HepG2 (cell line): ENCODE measurements at regions not wholly inside any gene's neighbourhood (a gene's known extent, or its start where the extent isn't known, plus 50 kb on each side); places are given as distances from the start of the nearest gene placed in this dataset.
A peak's percentile ranks its signal among the peaks of the same experiment; 100 is the strongest.

Experiments used
- DBP ChIP-seq: sonication (generic); formaldehyde crosslinking; IDR thresholded peaks from 2 replicates; pipeline ENCODE4 v1.4.0; 2020; ENCODE audit warnings: missing genetic modification reagents; ENCODE audit errors: not compliant biosample characterization
- DMAP1 ChIP-seq: IDR thresholded peaks from 2 replicates; pipeline ENCODE4 v1.6.1; 2016
- FOSL2 ChIP-seq: sonication (generic); formaldehyde crosslinking; IDR thresholded peaks from 2 replicates; pipeline ENCODE4 v1.4.0; 2020; ENCODE audit warnings: missing genetic modification reagents
- HNRNPL ChIP-seq: fragments of 200-400 bp; formaldehyde crosslinking; IDR thresholded peaks from 2 replicates; pipeline ENCODE4 v1.6.1; 2017; ENCODE audit warnings: mild to moderate bottlenecking, low read depth, low read length
- KDM4B ChIP-seq: sonication (generic); formaldehyde crosslinking; IDR thresholded peaks from 2 replicates; pipeline ENCODE4 v1.4.0; 2020; ENCODE audit warnings: missing genetic modification reagents
- MAFF ChIP-seq: IDR thresholded peaks from 2 replicates; pipeline ENCODE4 v1.6.1; 2011; ENCODE audit warnings: low read depth, low read length, improper control_type of control experiment
- MED13 ChIP-seq: sonication (generic); formaldehyde crosslinking; IDR thresholded peaks from 2 replicates; pipeline ENCODE4 v1.5.0; 2020; ENCODE audit warnings: missing genetic modification reagents
- MYC ChIP-seq: sonication (generic); formaldehyde crosslinking; IDR thresholded peaks from 2 replicates; pipeline ENCODE4 v1.9.0; 2021; ENCODE audit warnings: missing genetic modification reagents, borderline replicate concordance
- NFAT5 ChIP-seq: sonication (generic); formaldehyde crosslinking; IDR thresholded peaks from 2 replicates; pipeline ENCODE4 v1.4.0; 2020; ENCODE audit warnings: missing genetic modification reagents
- SALL1 ChIP-seq: sonication (generic); formaldehyde crosslinking; IDR thresholded peaks from 2 replicates; pipeline ENCODE4 v1.8.0; 2022; ENCODE audit warnings: mild to moderate bottlenecking, missing genetic modification reagents
- SNAPC2 ChIP-seq: sonication (generic); formaldehyde crosslinking; IDR thresholded peaks from 2 replicates; pipeline ENCODE4 v1.8.1; 2022; ENCODE audit warnings: mild to moderate bottlenecking, missing genetic modification reagents
- SPEN ChIP-seq: sonication (generic); formaldehyde crosslinking; IDR thresholded peaks from 2 replicates; pipeline ENCODE4 v1.5.1; 2020; ENCODE audit warnings: low read depth, mild to moderate bottlenecking, missing genetic modification reagents
- YEATS2 ChIP-seq: sonication (generic); formaldehyde crosslinking; IDR thresholded peaks from 2 replicates; pipeline ENCODE4 v1.4.0; 2020; ENCODE audit warnings: missing genetic modification reagents, borderline replicate concordance
- ZBTB42 ChIP-seq: sonication (generic); formaldehyde crosslinking; IDR thresholded peaks from 2 replicates; pipeline ENCODE4 v1.5.0; 2020; ENCODE audit warnings: mild to moderate bottlenecking, missing genetic modification reagents
- ZNF598 ChIP-seq: sonication (generic); formaldehyde crosslinking; IDR thresholded peaks from 2 replicates; pipeline ENCODE4 v1.5.1; 2020; ENCODE audit warnings: mild to moderate bottlenecking, missing genetic modification reagents, borderline replicate concordance
- ZSCAN9 ChIP-seq: IDR thresholded peaks from 2 replicates; pipeline ENCODE4 v1.6.1; 2016; ENCODE audit warnings: borderline replicate concordance
- TF ChIP-seq, protein P1 (sequence below), 2 experiments: sonication (generic) in 1 of 2; formaldehyde crosslinking in 1 of 2; IDR thresholded peaks; 2 replicates each; pipeline versions ENCODE4 v1.5.1 to v1.6.1; 2011 to 2020; ENCODE audit warnings: borderline replicate concordance in 1 of 2, low read depth in 1 of 2, low read length in 1 of 2, mild to moderate bottlenecking in 1 of 2, missing genetic modification reagents in 1 of 2, moderate library complexity in 1 of 2
- TF ChIP-seq, protein P2 (sequence below): sonication (generic); formaldehyde crosslinking; conservative IDR thresholded peaks from 2 replicates; pipeline ENCODE4 v1.4.0; 2020; ENCODE audit warnings: mild to moderate bottlenecking, missing genetic modification reagents, moderate library complexity

DNA sequence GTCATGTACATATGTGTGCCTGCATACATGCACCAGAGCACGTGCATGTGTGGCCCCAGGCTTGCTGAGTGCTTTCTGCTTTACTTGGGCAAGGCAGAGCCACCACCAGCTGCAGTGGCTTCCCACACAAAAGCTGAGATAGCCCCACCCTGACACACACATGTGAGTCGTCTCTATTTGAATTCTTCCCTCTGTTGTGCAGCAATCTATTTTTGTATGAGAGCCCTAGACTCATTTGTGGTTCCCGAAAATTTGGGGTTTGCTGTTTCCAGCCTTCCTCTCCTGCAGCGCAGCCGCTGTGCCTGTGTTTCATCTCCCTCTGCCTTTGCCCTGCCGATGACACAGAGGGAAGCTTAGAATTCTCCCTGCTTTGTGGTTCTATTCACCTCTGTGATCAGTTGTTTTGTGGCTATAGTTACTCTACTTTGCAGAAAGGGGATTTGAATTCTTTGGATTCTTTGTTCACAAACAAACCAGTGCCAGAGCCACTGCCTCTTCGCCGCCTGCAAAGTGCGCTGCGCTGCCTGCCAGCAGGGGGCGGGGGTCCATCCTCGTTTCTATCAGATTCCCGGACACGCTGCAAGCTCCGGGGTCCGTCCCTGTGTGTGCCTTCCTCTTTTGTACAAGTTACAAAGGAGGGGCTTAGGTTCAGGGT is 95.8 kb upstream of the DAP start (continued):
- TF ChIP-seq, protein P1, sequence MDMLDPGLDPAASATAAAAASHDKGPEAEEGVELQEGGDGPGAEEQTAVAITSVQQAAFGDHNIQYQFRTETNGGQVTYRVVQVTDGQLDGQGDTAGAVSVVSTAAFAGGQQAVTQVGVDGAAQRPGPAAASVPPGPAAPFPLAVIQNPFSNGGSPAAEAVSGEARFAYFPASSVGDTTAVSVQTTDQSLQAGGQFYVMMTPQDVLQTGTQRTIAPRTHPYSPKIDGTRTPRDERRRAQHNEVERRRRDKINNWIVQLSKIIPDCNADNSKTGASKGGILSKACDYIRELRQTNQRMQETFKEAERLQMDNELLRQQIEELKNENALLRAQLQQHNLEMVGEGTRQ (IDR thresholded peaks at IDR 0.05; ENCODE audit: low read depth, low read length): no peak
- TF ChIP-seq, protein P1 (CRISPR knock-in tag; IDR thresholded peaks at IDR 0.05; ENCODE audit: borderline replicate concordance): no peak
- TF ChIP-seq SNAPC2 (CRISPR knock-in tag) (no peak), ZSCAN9 (CRISPR knock-in tag) (no peak), MYC (CRISPR knock-in tag) (no peak), FOSL2 (CRISPR knock-in tag) (no peak), HNRNPL (no peak), DMAP1 (CRISPR knock-in tag) (no peak), YEATS2 (no peak), SPEN (CRISPR knock-in tag) (no peak), DBP (CRISPR knock-in tag) (no peak), SALL1 (CRISPR knock-in tag) (peak; percentile 35; the same call in 1 of the 2 replicates), KDM4B (CRISPR knock-in tag) (no peak), NFAT5 (no peak), MED13 (no peak), MAFF (no peak), ZBTB42 (CRISPR knock-in tag) (no peak), ZNF598 (CRISPR knock-in tag) (no peak)
- TF ChIP-seq, protein P2, sequence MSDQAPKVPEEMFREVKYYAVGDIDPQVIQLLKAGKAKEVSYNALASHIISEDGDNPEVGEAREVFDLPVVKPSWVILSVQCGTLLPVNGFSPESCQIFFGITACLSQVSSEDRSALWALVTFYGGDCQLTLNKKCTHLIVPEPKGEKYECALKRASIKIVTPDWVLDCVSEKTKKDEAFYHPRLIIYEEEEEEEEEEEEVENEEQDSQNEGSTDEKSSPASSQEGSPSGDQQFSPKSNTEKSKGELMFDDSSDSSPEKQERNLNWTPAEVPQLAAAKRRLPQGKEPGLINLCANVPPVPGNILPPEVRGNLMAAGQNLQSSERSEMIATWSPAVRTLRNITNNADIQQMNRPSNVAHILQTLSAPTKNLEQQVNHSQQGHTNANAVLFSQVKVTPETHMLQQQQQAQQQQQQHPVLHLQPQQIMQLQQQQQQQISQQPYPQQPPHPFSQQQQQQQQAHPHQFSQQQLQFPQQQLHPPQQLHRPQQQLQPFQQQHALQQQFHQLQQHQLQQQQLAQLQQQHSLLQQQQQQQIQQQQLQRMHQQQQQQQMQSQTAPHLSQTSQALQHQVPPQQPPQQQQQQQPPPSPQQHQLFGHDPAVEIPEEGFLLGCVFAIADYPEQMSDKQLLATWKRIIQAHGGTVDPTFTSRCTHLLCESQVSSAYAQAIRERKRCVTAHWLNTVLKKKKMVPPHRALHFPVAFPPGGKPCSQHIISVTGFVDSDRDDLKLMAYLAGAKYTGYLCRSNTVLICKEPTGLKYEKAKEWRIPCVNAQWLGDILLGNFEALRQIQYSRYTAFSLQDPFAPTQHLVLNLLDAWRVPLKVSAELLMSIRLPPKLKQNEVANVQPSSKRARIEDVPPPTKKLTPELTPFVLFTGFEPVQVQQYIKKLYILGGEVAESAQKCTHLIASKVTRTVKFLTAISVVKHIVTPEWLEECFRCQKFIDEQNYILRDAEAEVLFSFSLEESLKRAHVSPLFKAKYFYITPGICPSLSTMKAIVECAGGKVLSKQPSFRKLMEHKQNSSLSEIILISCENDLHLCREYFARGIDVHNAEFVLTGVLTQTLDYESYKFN (CRISPR knock-in tag): 0 out of 2 replicates have a peak, but pooled peaks have one; percentile 22
